Sigmoid colon (tissue), 6 donors: ENCODE measurements at regions not wholly inside any gene's neighbourhood (a gene's known extent, or its start where the extent isn't known, plus 50 kb on each side); places are given as distances from the start of the nearest gene placed in this dataset.
"Not testable (repeated sequence)": the region's sequence is repeated elsewhere in the genome, so short reads cannot be mapped to it uniquely, and the experiment has no call there.

Source experiments
- DNase-seq: peaks from one replicate; pipeline ENCODE4 v3.0.0-alpha.2; 2019
- H3K27ac ChIP-seq, 4 donors: fragments of 200-600 bp; sonication (generic); one replicate each; pipeline ENCODE4 v1.5.1; 2016 to 2019; ENCODE audit warnings: mild to moderate bottlenecking in 1 of 4
- H3K27me3 ChIP-seq, 3 donors: fragments of 200-600 bp; sonication (generic); one replicate each; pipeline ENCODE4 v1.5.1; 2019; ENCODE audit warnings: mild to moderate bottlenecking in 1 of 3
- H3K36me3 ChIP-seq, 4 donors: fragments of 200-600 bp; sonication (generic); one replicate each; pipeline ENCODE4 v1.5.1; 2016 to 2019
- H3K4me1 ChIP-seq, 4 donors: fragments of 200-600 bp; sonication (generic); one replicate each; pipeline ENCODE4 v1.5.1; 2017 to 2019
- H3K4me3 ChIP-seq, 4 donors: fragments of 200-600 bp; sonication (generic); one replicate each; pipeline ENCODE4 v1.5.1; 2017 to 2019; ENCODE audit warnings: mild to moderate bottlenecking in 2 of 4, moderate library complexity in 1 of 4
- H3K9me3 ChIP-seq, 4 donors: fragments of 200-600 bp in 3 of 4; sonication (generic) in 3 of 4; one replicate each; pipeline versions ENCODE4 v1.5.1 to v1.6.1; 2013 to 2019
- EP300 ChIP-seq, 4 donors: sonication (generic); formaldehyde crosslinking; IDR thresholded peaks; one replicate each; pipeline ENCODE4 v1.6.1; 2017; ENCODE audit warnings: antibody characterized with exemption in 4 of 4
- POLR2A ChIP-seq, 2 donors: fragments of 450-650 bp; IDR thresholded peaks; one replicate each; pipeline ENCODE4 v1.6.1; 2016; ENCODE audit warnings: antibody characterized with exemption in 2 of 2, mild to moderate bottlenecking in 2 of 2, moderate library complexity in 2 of 2
- POLR2AphosphoS5 ChIP-seq, 4 donors: sonication (generic); formaldehyde crosslinking; IDR thresholded peaks; one replicate each; pipeline ENCODE4 v1.6.1; 2017; ENCODE audit warnings: antibody characterized with exemption in 4 of 4
- WGBS, 2 donors: extraction: QIAGEN DNeasy Blood & Tissue Kit; methylation state at CpG; one replicate each; pipeline ENCODE4 v1.1.7; 2013; 5-methylcytosine and 5-hydroxymethylcytosine counted together
- intact Hi-C: fragments of 100-400 bp; cut with DNase I; formaldehyde crosslinking; loops from one replicate; pipeline ENCODE4 v1.15.1; 2023
- TF ChIP-seq, protein P1 (sequence below), 4 experiments: fragments of 450-650 bp in 3 of 4; fragments of 200-600 bp in 1 of 4; IDR thresholded peaks; one replicate each; pipeline ENCODE4 v1.5.1; 2016 to 2019; ENCODE audit warnings: antibody characterized with exemption in 4 of 4, mild to moderate bottlenecking in 3 of 4, moderate library complexity in 2 of 4
- donor health status: healthy with polysubstance abuse.
- donor health status: healthy.

DNA sequence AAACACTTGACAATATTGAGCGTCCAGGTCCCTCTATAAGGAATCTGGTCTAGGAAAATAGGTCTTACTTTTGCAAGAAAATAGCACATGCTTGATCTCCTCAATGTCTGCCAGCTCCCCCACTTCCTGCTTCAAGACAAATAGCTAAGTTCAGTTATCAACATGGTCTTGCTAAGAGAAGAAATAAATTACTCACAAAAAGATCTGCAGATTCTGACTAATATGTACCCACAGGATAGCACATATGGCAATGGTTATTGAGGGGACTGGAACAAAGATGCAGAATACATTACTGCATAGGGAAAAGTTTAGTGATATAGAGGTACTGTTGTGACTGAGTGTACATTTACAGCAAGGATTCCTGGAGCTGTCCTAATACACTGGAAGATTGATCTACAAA lies 457.5 kb upstream of the GRID2 start:
- Histone ChIP-seq H3K27me3 (no peaks in the 10 kb centered on the region), H3K4me1 (no peaks in the 10 kb centered on the region), H3K27ac (no peak overlapping the region), H3K4me3 (no peak overlapping the region), H3K36me3 (no peaks in the 10 kb centered on the region), H3K9me3 (no peaks in the 10 kb centered on the region)
- TF ChIP-seq EP300 (IDR thresholded peaks at IDR 0.05) = no peak
- TF ChIP-seq, protein P1, sequence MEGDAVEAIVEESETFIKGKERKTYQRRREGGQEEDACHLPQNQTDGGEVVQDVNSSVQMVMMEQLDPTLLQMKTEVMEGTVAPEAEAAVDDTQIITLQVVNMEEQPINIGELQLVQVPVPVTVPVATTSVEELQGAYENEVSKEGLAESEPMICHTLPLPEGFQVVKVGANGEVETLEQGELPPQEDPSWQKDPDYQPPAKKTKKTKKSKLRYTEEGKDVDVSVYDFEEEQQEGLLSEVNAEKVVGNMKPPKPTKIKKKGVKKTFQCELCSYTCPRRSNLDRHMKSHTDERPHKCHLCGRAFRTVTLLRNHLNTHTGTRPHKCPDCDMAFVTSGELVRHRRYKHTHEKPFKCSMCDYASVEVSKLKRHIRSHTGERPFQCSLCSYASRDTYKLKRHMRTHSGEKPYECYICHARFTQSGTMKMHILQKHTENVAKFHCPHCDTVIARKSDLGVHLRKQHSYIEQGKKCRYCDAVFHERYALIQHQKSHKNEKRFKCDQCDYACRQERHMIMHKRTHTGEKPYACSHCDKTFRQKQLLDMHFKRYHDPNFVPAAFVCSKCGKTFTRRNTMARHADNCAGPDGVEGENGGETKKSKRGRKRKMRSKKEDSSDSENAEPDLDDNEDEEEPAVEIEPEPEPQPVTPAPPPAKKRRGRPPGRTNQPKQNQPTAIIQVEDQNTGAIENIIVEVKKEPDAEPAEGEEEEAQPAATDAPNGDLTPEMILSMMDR (IDR thresholded peaks at IDR 0.05) = no peak
- TF ChIP-seq POLR2AphosphoS5 (IDR thresholded peaks at IDR 0.05) = no peak
- TF ChIP-seq POLR2A (IDR thresholded peaks at IDR 0.05) = no peak
- no peak for DNase-seq
- intact Hi-C loops = no loop called here
- WGBS, 2 donors = 78 to 84% methylated on average over 1 of the region's 1 CpG

DNA sequence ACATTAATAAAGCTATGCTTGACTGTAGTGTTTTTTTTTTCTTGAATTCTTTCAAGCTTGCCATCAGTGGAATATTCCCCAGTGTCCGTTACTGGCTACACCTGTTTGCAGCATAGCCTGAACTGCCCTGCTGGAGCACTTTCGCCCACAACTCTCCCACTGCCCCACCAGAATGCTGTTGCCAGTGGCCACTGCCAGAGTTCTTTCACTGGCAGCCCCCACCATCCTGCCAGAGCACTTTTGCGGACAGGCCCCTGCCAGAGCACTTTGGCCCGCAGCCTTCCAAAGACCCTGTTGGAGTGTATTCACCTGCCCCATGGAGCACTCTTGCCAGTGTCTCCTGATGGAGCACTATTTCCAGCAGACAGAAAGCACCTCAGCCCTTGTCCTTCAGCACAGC lies 452.3 kb upstream of the GRID2 start:
- Histone ChIP-seq H3K36me3 (no peaks in the 10 kb centered on the region), H3K4me1 (no peaks in the 10 kb centered on the region), H3K27me3 (no peaks in the 10 kb centered on the region), H3K9me3 (no peaks in the 10 kb centered on the region), H3K27ac (no peak overlapping the region), H3K4me3 (no peak overlapping the region)
- no peak for DNase-seq
- 79 to 95% methylated on average over 4 of the region's 4 CpGs for WGBS, 2 donors
- TF ChIP-seq POLR2AphosphoS5 (IDR thresholded peaks at IDR 0.05) (no peak), EP300 (IDR thresholded peaks at IDR 0.05) (no peak), POLR2A (IDR thresholded peaks at IDR 0.05) (no peak)
- TF ChIP-seq, protein P1 (IDR thresholded peaks at IDR 0.05) = no peak
- intact Hi-C loops = no loop called here

DNA sequence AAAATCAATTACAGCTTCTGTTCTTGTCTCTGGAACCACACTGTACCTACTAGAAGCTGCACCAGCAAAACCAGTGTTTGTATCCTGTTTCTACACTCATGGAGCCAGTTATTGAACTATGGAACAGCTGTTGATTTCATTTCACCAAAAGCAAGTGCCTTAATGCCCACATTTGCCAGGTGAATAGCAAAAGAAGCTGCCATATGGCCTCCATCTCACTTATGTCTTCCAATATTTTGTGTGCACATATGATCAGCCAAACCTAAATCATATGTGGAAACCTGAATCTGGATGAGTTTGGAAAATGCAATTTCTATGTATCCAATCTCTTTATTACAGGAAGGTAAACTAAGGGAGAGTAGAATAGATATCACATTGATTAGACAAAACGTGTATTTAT lies 415.8 kb upstream of the GRID2 start:
- Histone ChIP-seq H3K27me3 (no peaks in the 10 kb centered on the region), H3K4me3 (no peak overlapping the region), H3K27ac (no peak overlapping the region), H3K36me3 (no peaks in the 10 kb centered on the region), H3K4me1 (no peaks in the 10 kb centered on the region), H3K9me3 (no peaks in the 10 kb centered on the region)
- no peak for DNase-seq
- intact Hi-C loops = no loop called here
- no peak for TF ChIP-seq POLR2AphosphoS5 (IDR thresholded peaks at IDR 0.05)
- TF ChIP-seq POLR2A (IDR thresholded peaks at IDR 0.05) = no peak
- TF ChIP-seq, protein P1 (IDR thresholded peaks at IDR 0.05) = no peak
- no peak for TF ChIP-seq EP300 (IDR thresholded peaks at IDR 0.05)
- 59 to 63% methylated on average over 1 of the region's 1 CpG for WGBS, 2 donors

DNA sequence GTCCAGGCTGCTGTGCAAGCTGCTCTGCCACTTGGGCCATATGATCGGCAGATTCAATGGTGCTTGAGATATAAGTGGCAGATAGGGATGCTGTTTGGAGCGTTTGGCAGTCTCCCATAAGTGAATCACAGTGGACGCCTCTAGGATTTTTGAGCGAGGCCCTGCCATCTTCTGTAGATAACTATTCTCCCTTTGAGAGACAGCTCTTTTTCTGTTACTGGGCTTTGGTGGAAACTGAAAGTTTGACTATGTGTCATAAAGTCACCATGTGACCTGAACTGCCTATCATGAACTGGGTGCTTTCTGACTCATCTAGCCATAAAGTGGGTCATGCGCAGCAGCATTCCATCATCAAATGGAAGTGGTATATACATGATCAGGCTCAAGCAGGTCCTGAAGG lies 412.5 kb upstream of the GRID2 start:
- H3K36me3 ChIP-seq, H3K4me1 ChIP-seq, DNase-seq, H3K27me3 ChIP-seq, intact Hi-C loops, H3K27ac ChIP-seq, H3K9me3 ChIP-seq, H3K4me3 ChIP-seq: not testable (repeated sequence)
- WGBS, 2 donors = 93 to 96% methylated on average over 5 of the region's 5 CpGs

DNA sequence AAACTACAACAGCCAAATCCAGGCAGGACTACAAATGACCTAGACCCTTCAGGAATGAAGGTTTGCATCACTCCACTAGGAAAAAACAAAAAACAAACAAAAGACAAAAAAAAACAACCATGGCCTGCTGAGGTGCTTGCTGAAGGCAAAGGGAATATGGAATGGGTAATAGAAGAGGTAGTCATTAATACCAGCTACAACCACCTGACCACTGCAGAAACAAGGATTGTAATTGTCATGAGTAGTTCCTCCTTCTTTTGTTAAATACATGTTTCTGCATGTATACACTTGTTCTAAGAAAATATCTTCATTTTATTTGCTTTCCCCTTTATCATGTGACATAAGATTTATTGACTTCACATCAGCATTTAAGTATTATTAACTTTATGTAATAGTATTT lies 409.8 kb upstream of the GRID2 start:
- H3K4me3 ChIP-seq = no peak overlapping the region
- no peak for DNase-seq
- H3K27ac ChIP-seq = no peak overlapping the region
- no peaks in the 10 kb centered on the region for H3K9me3 ChIP-seq
- TF ChIP-seq POLR2AphosphoS5 (IDR thresholded peaks at IDR 0.05) = no peak
- TF ChIP-seq EP300 (IDR thresholded peaks at IDR 0.05) = no peak
- TF ChIP-seq, protein P1 (IDR thresholded peaks at IDR 0.05) = no peak
- no peak for TF ChIP-seq POLR2A (IDR thresholded peaks at IDR 0.05)
- H3K27me3 ChIP-seq = no peaks in the 10 kb centered on the region
- no peaks in the 10 kb centered on the region for H3K36me3 ChIP-seq
- intact Hi-C loops = no loop called here
- H3K4me1 ChIP-seq = no peaks in the 10 kb centered on the region
